ENCODE measurements at regions not wholly inside any gene's neighbourhood (a gene's known extent, or its start where the extent isn't known, plus 50 kb on each side); places are given as distances from the start of the nearest gene placed in this dataset.

DNA sequence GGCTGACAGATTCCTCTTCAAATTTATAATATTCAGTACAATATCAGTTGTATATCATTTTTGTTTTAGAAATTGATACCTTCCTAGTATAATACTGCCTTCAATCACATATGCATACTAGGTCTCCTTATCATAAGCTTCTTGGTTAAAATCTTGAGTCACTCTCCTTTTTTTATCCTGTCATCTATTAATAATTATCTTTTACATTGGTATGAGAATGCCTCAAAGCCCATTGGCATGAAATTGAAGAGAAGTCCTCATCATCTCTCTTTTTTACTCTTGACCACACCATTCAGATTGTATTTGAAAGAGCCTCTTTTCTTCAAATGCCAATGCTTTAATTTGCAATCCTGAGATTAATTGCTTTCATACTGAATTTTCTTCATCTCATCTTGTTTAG, 810.3 kb downstream of the BRINP1 start:
- Histone ChIP-seq H3K4me3 (ENCODE audit: low read length in 2 of 2) (no peak overlapping the region), H3K36me3 (ENCODE audit: control insufficient read depth in 2 of 2, insufficient read depth in 2 of 2, low read length in 2 of 2) (no peaks in the 10 kb centered on the region), H3K4me1 (ENCODE audit: control insufficient read depth in 2 of 2, insufficient read depth in 2 of 2, low read length in 2 of 2) (no peaks in the 10 kb centered on the region), H3K27ac (ENCODE audit: low read depth in 2 of 2, low read length in 2 of 2) (no peak overlapping the region), H3K27me3 (ENCODE audit: control insufficient read depth in 2 of 2, insufficient read depth in 2 of 2, low read length in 2 of 2) (no peaks in the 10 kb centered on the region), H3K9me3 (ENCODE audit: control insufficient read depth in 2 of 2, low read length in 2 of 2) (no peaks in the 10 kb centered on the region), H3K9ac (ENCODE audit: low read depth in 1 of 2, low read length in 2 of 2) (no peak overlapping the region)

GRCh38 chr9:118561051-118561450, 808.2 kb downstream of the BRINP1 start:
- Histone ChIP-seq H3K27me3 (ENCODE audit: control insufficient read depth in 2 of 2, insufficient read depth in 2 of 2, low read length in 2 of 2) (no peaks in the 10 kb centered on the region), H3K36me3 (ENCODE audit: control insufficient read depth in 2 of 2, insufficient read depth in 2 of 2, low read length in 2 of 2) (no peaks in the 10 kb centered on the region), H3K27ac (ENCODE audit: low read depth in 2 of 2, low read length in 2 of 2) (no peak overlapping the region), H3K9ac (ENCODE audit: low read depth in 1 of 2, low read length in 2 of 2) (no peak overlapping the region), H3K9me3 (ENCODE audit: control insufficient read depth in 2 of 2, low read length in 2 of 2) (no peaks in the 10 kb centered on the region), H3K4me1 (ENCODE audit: control insufficient read depth in 2 of 2, insufficient read depth in 2 of 2, low read length in 2 of 2) (no peaks in the 10 kb centered on the region), H3K4me3 (ENCODE audit: low read length in 2 of 2) (no peak overlapping the region)

- no peaks in the 10 kb centered on the region for H3K4me1 ChIP-seq (ENCODE audit: control insufficient read depth in 2 of 2, insufficient read depth in 2 of 2, low read length in 2 of 2)
- no peaks in the 10 kb centered on the region for H3K27me3 ChIP-seq (ENCODE audit: control insufficient read depth in 2 of 2, insufficient read depth in 2 of 2, low read length in 2 of 2)
- H3K9me3 ChIP-seq (ENCODE audit: control insufficient read depth in 2 of 2, low read length in 2 of 2): no peaks in the 10 kb centered on the region
- no peak overlapping the region for H3K4me3 ChIP-seq (ENCODE audit: low read length in 2 of 2)
- H3K27ac ChIP-seq (ENCODE audit: low read depth in 2 of 2, low read length in 2 of 2): no peak overlapping the region
- H3K9ac ChIP-seq (ENCODE audit: low read depth in 1 of 2, low read length in 2 of 2): no peak overlapping the region
- H3K36me3 ChIP-seq (ENCODE audit: control insufficient read depth in 2 of 2, insufficient read depth in 2 of 2, low read length in 2 of 2): no peaks in the 10 kb centered on the region
These were observed 805.6 kb downstream of the BRINP1 start for GRCh38 chr9:118563677-118564076.

DNA sequence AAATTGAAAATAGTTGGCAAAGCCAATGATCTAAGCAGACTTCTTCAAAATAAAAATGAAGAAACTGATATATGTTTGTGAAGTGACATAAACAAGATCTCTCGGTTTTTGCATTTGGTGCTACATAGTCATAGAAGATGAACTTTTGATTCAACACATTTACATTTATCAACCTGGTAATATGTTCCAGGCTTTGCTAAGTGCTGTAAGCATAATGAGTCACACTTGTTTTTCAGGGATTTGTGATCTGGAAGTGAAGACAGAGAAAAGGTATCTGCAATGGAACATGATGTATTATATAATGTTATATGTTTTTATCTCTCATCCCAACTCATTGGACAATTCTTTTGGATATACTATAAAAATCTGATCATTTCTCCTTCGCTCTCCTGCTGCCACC, 801.4 kb downstream of the BRINP1 start:
- H3K4me1 ChIP-seq (ENCODE audit: control insufficient read depth in 2 of 2, insufficient read depth in 2 of 2, low read length in 2 of 2): no peaks in the 10 kb centered on the region
- no peak overlapping the region for H3K9ac ChIP-seq (ENCODE audit: low read depth in 1 of 2, low read length in 2 of 2)
- no peaks in the 10 kb centered on the region for H3K9me3 ChIP-seq (ENCODE audit: control insufficient read depth in 2 of 2, low read length in 2 of 2)
- H3K27ac ChIP-seq (ENCODE audit: low read depth in 2 of 2, low read length in 2 of 2): no peak overlapping the region
- H3K27me3 ChIP-seq (ENCODE audit: control insufficient read depth in 2 of 2, insufficient read depth in 2 of 2, low read length in 2 of 2): no peaks in the 10 kb centered on the region
- no peaks in the 10 kb centered on the region for H3K36me3 ChIP-seq (ENCODE audit: control insufficient read depth in 2 of 2, insufficient read depth in 2 of 2, low read length in 2 of 2)
- H3K4me3 ChIP-seq (ENCODE audit: low read length in 2 of 2): no peak overlapping the region

DNA sequence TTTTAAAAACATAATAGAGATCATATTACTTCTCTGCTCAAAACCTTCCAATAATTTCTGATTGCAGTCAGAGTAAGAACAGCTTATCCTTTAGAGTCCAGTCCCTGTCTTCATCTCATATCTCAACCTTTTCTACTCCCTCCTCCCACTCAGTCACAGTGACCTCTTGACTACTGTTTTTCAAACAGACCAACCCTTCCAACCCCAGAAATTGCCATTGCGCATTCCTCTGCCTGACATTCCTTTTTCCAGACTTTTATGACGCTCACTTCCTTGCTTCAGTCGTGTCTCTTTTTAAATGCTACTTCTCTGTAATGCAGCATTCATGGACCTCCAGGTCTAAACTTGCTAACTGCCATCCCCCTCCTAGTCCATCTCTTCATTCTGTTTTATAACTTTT, 800.5 kb downstream of the BRINP1 start:
- H3K9me3 ChIP-seq (ENCODE audit: control insufficient read depth in 2 of 2, low read length in 2 of 2): no peaks in the 10 kb centered on the region
- no peak overlapping the region for H3K4me3 ChIP-seq (ENCODE audit: low read length in 2 of 2)
- H3K27ac ChIP-seq (ENCODE audit: low read depth in 2 of 2, low read length in 2 of 2): no peak overlapping the region
- H3K9ac ChIP-seq (ENCODE audit: low read depth in 1 of 2, low read length in 2 of 2): no peak overlapping the region
- no peaks in the 10 kb centered on the region for H3K27me3 ChIP-seq (ENCODE audit: control insufficient read depth in 2 of 2, insufficient read depth in 2 of 2, low read length in 2 of 2)
- H3K4me1 ChIP-seq (ENCODE audit: control insufficient read depth in 2 of 2, insufficient read depth in 2 of 2, low read length in 2 of 2): no peaks in the 10 kb centered on the region
- H3K36me3 ChIP-seq (ENCODE audit: control insufficient read depth in 2 of 2, insufficient read depth in 2 of 2, low read length in 2 of 2): no peaks in the 10 kb centered on the region

DNA sequence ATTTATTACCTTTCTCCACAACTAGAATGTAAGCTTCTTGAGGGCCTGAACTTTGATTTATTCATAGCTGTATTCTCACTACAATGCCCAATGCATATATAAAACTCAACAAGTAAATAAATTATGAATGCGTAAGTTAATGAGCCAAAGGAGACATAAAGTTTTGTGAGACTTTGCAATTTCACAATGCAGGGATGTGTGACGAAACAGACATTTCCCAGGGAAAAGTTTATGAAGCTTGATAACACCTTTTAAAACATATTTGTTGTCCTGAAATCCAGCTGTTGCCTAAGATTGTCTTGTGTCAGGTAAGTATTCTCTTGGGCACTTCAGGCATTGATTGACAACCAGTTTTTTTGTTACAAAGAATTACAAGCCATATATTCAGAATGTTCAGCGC, 800.1 kb downstream of the BRINP1 start:
- Histone ChIP-seq H3K36me3 (ENCODE audit: control insufficient read depth in 2 of 2, insufficient read depth in 2 of 2, low read length in 2 of 2) (no peaks in the 10 kb centered on the region), H3K27ac (ENCODE audit: low read depth in 2 of 2, low read length in 2 of 2) (no peak overlapping the region), H3K27me3 (ENCODE audit: control insufficient read depth in 2 of 2, insufficient read depth in 2 of 2, low read length in 2 of 2) (no peaks in the 10 kb centered on the region), H3K4me3 (ENCODE audit: low read length in 2 of 2) (no peak overlapping the region), H3K9ac (ENCODE audit: low read depth in 1 of 2, low read length in 2 of 2) (no peak overlapping the region), H3K9me3 (ENCODE audit: control insufficient read depth in 2 of 2, low read length in 2 of 2) (no peaks in the 10 kb centered on the region), H3K4me1 (ENCODE audit: control insufficient read depth in 2 of 2, insufficient read depth in 2 of 2, low read length in 2 of 2) (no peaks in the 10 kb centered on the region)

DNA sequence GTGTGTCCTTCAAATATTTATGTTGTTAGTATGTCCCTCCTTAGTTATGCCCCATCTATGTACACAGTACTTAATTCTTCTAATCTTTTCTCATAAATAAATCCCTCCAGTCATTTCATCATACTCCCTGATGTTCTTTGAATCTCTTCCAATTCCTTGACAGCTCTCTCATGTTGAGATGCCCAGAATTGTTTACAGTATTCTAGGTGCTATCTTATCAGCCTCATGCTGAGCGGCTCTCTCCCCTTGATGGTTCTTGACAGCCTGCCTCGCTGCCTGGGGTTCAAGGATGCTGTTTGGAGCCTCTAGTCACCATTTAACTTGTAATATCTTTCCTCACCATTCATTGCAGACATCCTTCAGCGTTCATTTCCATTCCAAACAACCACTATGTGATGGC, 799.2 kb downstream of the BRINP1 start:
- no peak overlapping the region for H3K27ac ChIP-seq (ENCODE audit: low read depth in 2 of 2, low read length in 2 of 2)
- no peaks in the 10 kb centered on the region for H3K36me3 ChIP-seq (ENCODE audit: control insufficient read depth in 2 of 2, insufficient read depth in 2 of 2, low read length in 2 of 2)
- no peaks in the 10 kb centered on the region for H3K4me1 ChIP-seq (ENCODE audit: control insufficient read depth in 2 of 2, insufficient read depth in 2 of 2, low read length in 2 of 2)
- H3K9me3 ChIP-seq (ENCODE audit: control insufficient read depth in 2 of 2, low read length in 2 of 2): no peaks in the 10 kb centered on the region
- no peak overlapping the region for H3K4me3 ChIP-seq (ENCODE audit: low read length in 2 of 2)
- H3K9ac ChIP-seq (ENCODE audit: low read depth in 1 of 2, low read length in 2 of 2): no peak overlapping the region
- no peaks in the 10 kb centered on the region for H3K27me3 ChIP-seq (ENCODE audit: control insufficient read depth in 2 of 2, insufficient read depth in 2 of 2, low read length in 2 of 2)

DNA sequence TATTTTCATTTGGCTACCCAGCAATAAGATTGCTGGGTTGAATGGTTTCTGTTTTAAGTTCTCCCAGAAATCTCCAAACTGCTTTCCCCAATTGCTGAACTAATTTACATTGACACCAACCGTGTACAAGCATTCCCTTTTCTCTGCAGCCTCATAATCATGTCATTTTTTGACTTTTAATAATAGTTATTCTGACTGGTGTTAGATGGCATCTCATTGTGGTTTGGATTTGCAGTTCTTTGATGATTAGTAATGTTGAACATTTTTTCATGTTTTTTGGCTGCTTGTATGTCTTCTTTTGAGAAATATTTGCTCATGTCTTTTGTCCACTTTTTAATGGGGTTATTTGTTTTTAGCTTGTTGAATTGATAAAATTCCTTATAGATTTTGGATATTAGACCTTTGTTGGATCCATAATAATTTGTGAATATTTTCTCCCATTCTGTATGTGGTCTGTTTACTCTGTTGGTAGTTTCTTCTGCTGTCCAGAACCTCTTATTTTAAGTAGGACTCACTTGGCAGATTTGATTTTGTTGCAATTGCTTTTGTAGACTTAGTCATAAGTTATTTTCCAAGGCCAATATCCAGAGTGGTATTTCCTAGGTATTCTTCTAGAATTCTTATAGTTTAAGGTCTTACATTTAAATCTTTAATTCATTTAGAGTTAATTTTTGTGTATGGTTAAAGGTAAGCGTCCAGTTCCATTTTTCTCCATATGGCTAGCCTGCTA, 793.7 kb downstream of the BRINP1 start:
- Histone ChIP-seq H3K27me3 (ENCODE audit: control insufficient read depth in 2 of 2, insufficient read depth in 2 of 2, low read length in 2 of 2) (no peaks in the 10 kb centered on the region), H3K9ac (ENCODE audit: low read depth in 1 of 2, low read length in 2 of 2) (no peak overlapping the region), H3K27ac (ENCODE audit: low read depth in 2 of 2, low read length in 2 of 2) (no peak overlapping the region), H3K4me3 (ENCODE audit: low read length in 2 of 2) (no peak overlapping the region), H3K36me3 (ENCODE audit: control insufficient read depth in 2 of 2, insufficient read depth in 2 of 2, low read length in 2 of 2) (no peaks in the 10 kb centered on the region), H3K4me1 (ENCODE audit: control insufficient read depth in 2 of 2, insufficient read depth in 2 of 2, low read length in 2 of 2) (no peaks in the 10 kb centered on the region), H3K9me3 (ENCODE audit: control insufficient read depth in 2 of 2, low read length in 2 of 2) (no peaks in the 10 kb centered on the region)

GRCh38 chr9:118577121-118577520, 792.1 kb downstream of the BRINP1 start:
- Histone ChIP-seq H3K9me3 (ENCODE audit: control insufficient read depth in 2 of 2, low read length in 2 of 2) (no peaks in the 10 kb centered on the region), H3K4me1 (ENCODE audit: control insufficient read depth in 2 of 2, insufficient read depth in 2 of 2, low read length in 2 of 2) (no peaks in the 10 kb centered on the region)

GRCh38 chr9:118578467-118578866, 790.8 kb downstream of the BRINP1 start:
- Histone ChIP-seq H3K4me3 (ENCODE audit: low read length in 2 of 2) (no peak overlapping the region), H3K9ac (ENCODE audit: low read depth in 1 of 2, low read length in 2 of 2) (no peak overlapping the region)

More at GRCh38 chr9:118577121-118577520, 792.1 kb downstream of the BRINP1 start:
- H3K4me3 ChIP-seq (ENCODE audit: low read length in 2 of 2): no peak overlapping the region
- H3K36me3 ChIP-seq (ENCODE audit: control insufficient read depth in 2 of 2, insufficient read depth in 2 of 2, low read length in 2 of 2): no peaks in the 10 kb centered on the region
- no peak overlapping the region for H3K9ac ChIP-seq (ENCODE audit: low read depth in 1 of 2, low read length in 2 of 2)
- no peak overlapping the region for H3K27ac ChIP-seq (ENCODE audit: low read depth in 2 of 2, low read length in 2 of 2)
- H3K27me3 ChIP-seq (ENCODE audit: control insufficient read depth in 2 of 2, insufficient read depth in 2 of 2, low read length in 2 of 2): no peaks in the 10 kb centered on the region

GRCh38 chr9:118583414-118583813, 785.8 kb downstream of the BRINP1 start:
- H3K4me3 ChIP-seq (ENCODE audit: low read length in 2 of 2): no peak overlapping the region
- H3K27ac ChIP-seq (ENCODE audit: low read depth in 2 of 2, low read length in 2 of 2): no peak overlapping the region
- no peaks in the 10 kb centered on the region for H3K9me3 ChIP-seq (ENCODE audit: control insufficient read depth in 2 of 2, low read length in 2 of 2)
- no peaks in the 10 kb centered on the region for H3K4me1 ChIP-seq (ENCODE audit: control insufficient read depth in 2 of 2, insufficient read depth in 2 of 2, low read length in 2 of 2)
- H3K27me3 ChIP-seq (ENCODE audit: control insufficient read depth in 2 of 2, insufficient read depth in 2 of 2, low read length in 2 of 2): no peaks in the 10 kb centered on the region
- H3K9ac ChIP-seq (ENCODE audit: low read depth in 1 of 2, low read length in 2 of 2): no peak overlapping the region
- no peaks in the 10 kb centered on the region for H3K36me3 ChIP-seq (ENCODE audit: control insufficient read depth in 2 of 2, insufficient read depth in 2 of 2, low read length in 2 of 2)

More at GRCh38 chr9:118578467-118578866, 790.8 kb downstream of the BRINP1 start:
- Histone ChIP-seq H3K9me3 (ENCODE audit: control insufficient read depth in 2 of 2, low read length in 2 of 2) (no peaks in the 10 kb centered on the region), H3K27me3 (ENCODE audit: control insufficient read depth in 2 of 2, insufficient read depth in 2 of 2, low read length in 2 of 2) (no peaks in the 10 kb centered on the region), H3K4me1 (ENCODE audit: control insufficient read depth in 2 of 2, insufficient read depth in 2 of 2, low read length in 2 of 2) (no peaks in the 10 kb centered on the region), H3K36me3 (ENCODE audit: control insufficient read depth in 2 of 2, insufficient read depth in 2 of 2, low read length in 2 of 2) (no peaks in the 10 kb centered on the region), H3K27ac (ENCODE audit: low read depth in 2 of 2, low read length in 2 of 2) (no peak overlapping the region)
